ENCODE measurements at regions not wholly inside any gene's neighbourhood (a gene's known extent, or its start where the extent isn't known, plus 50 kb on each side); places are given as distances from the start of the nearest gene placed in this dataset.

- no peak for TF ChIP-seq CTCF (IDR thresholded peaks at IDR 0.05; ENCODE audit: low read depth, low read length, missing control alignments)
- no peak overlapping the region for H3K4me3 ChIP-seq (replicated peaks; ENCODE audit: low read depth, low read length)
- no peak for DNase-seq (ENCODE audit: extremely low read depth, low read depth)
These were observed 581.9 kb downstream of the BUD13 start for GRCh38 chr11:116190861-116191260.

- H3K4me3 ChIP-seq (replicated peaks; ENCODE audit: low read depth, low read length), result no peak overlapping the region
- no peak for DNase-seq (ENCODE audit: extremely low read depth, low read depth)
- TF ChIP-seq CTCF (IDR thresholded peaks at IDR 0.05; ENCODE audit: low read depth, low read length, missing control alignments), result no peak
These were observed 583.2 kb downstream of the BUD13 start for GRCh38 chr11:116189408-116190170.

- DNase-seq (ENCODE audit: extremely low read depth, low read depth), result no peak
- TF ChIP-seq CTCF (IDR thresholded peaks at IDR 0.05; ENCODE audit: low read depth, low read length, missing control alignments), result no peak
- H3K4me3 ChIP-seq (replicated peaks; ENCODE audit: low read depth, low read length), result no peak overlapping the region
These were observed 584.4 kb downstream of the BUD13 start for GRCh38 chr11:116188350-116188749.

GRCh38 chr11:116187026-116187425 is 585.8 kb downstream of the BUD13 start:
- TF ChIP-seq CTCF (IDR thresholded peaks at IDR 0.05; ENCODE audit: low read depth, low read length, missing control alignments), result no peak
- no peak overlapping the region for H3K4me3 ChIP-seq (replicated peaks; ENCODE audit: low read depth, low read length)
- no peak for DNase-seq (ENCODE audit: extremely low read depth, low read depth)

GRCh38 chr11:116185551-116185950 is 587.2 kb downstream of the BUD13 start:
- no peak overlapping the region for H3K4me3 ChIP-seq (replicated peaks; ENCODE audit: low read depth, low read length)
- TF ChIP-seq CTCF (IDR thresholded peaks at IDR 0.05; ENCODE audit: low read depth, low read length, missing control alignments), result no peak
- DNase-seq (ENCODE audit: extremely low read depth, low read depth), result no peak

GRCh38 chr11:116184763-116185162 is 588.0 kb downstream of the BUD13 start:
- H3K4me3 ChIP-seq (replicated peaks; ENCODE audit: low read depth, low read length), result no peak overlapping the region
- no peak for TF ChIP-seq CTCF (IDR thresholded peaks at IDR 0.05; ENCODE audit: low read depth, low read length, missing control alignments)
- DNase-seq (ENCODE audit: extremely low read depth, low read depth), result no peak
